ENCODE measurements at regions not wholly inside any gene's neighbourhood (a gene's known extent, or its start where the extent isn't known, plus 50 kb on each side); places are given as distances from the start of the nearest gene placed in this dataset.

GRCh38 chr14:85415015-85415712 is 114.8 kb upstream of the FLRT2 start:
- intact Hi-C loops (cut with DNase I), result no loop called here
- DNase-seq, result no peak

DNA sequence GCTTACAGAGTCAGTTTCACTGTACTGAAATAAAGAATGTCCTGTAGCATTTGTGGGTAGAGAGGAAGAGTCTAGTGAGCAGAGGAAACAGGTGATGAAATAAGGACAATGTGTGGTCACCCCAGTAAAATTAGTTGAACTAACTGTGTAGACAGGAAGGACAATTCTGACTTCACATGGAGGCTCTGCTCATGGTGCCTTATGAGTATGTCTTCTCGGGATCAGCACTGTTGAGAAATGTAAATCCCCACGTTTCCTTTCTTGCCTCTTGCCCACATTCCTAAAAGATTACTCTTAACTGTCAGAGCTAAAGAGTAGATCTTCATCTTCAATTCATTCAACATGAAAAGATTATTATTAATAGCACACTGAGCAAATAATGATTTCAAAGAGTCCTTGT is 113.2 kb upstream of the FLRT2 start:
- intact Hi-C loops (cut with DNase I), result no loop called here
- DNase-seq, result no peak

DNA sequence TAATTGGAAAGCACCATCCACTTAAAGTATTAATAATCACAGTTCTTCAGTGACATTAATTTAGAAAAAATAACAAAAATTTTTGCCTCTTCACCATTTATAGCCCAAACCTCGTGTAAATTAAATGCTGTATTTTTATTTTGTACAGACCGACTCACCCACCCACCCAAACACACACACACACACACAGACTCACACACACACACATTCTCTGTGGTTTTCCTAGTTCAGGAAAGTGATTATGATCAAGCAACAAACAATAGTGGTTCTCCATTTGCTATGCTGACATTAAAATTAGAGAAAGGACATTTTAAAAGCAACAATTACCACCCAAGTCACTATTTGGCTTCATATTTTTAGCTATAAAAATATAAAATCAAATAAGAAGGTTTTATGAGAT is 112.5 kb upstream of the FLRT2 start:
- intact Hi-C loops (cut with DNase I), result no loop called here
- DNase-seq, result no peak

DNA sequence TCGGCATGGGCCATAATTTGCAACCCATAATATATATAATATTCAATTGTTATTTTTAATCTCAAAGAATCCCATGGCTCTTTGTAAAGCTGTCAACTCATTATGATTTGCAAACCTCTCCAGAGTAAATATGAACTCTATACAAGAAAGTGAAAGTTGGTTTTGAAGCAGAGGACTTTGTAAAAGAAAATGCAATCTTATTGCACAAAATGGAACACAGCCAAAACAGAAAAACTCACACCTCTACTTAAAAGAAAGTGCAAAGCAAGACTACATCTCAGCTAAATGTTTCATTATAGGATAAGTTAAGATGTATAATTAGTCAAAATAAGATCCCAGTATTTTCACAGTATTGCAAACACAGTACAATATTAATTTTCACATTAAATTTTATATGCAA is 111.2 kb upstream of the FLRT2 start:
- intact Hi-C loops (cut with DNase I), result no loop called here
- DNase-seq, result no peak

DNA sequence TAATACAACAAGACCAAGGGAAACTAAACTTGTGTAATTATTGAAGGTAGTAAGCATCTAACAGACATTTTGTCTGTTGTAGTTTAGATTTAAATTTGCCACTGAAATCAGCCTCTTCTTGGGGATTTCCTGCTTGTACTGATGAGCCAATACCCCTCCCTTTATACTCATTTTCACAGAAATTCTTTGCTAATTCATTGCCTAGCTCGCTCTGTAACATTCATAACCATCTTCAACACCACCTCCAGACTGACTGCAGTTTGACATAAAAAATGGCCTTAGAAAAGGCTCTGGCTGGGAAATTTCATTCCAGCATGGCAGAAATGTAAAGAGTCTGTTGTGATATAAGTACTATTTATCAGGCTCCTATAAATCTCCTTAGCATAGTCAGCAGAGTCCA is 109.7 kb upstream of the FLRT2 start:
- no peak for DNase-seq
- intact Hi-C loops (cut with DNase I), result no loop called here

DNA sequence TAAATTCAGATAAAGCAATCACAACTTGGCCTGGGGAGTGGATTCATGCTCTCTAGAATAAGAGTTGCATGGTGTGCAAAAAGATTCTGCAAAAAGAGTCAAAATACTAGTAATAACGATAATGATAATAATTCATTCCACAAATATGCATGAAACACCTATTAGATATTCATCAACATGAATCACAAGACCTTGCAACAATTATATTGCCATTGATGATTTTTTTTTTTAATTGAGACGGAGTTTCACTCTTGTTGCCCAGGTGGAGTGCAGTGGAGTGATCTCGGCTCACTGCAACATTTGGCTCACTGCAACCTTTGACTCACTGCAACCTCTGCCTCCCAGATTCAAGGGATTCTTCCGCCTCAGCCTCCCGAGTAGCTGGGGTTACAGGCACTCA is 109.2 kb upstream of the FLRT2 start:
- DNase-seq, result no peak
- intact Hi-C loops (cut with DNase I), result no loop called here

DNA sequence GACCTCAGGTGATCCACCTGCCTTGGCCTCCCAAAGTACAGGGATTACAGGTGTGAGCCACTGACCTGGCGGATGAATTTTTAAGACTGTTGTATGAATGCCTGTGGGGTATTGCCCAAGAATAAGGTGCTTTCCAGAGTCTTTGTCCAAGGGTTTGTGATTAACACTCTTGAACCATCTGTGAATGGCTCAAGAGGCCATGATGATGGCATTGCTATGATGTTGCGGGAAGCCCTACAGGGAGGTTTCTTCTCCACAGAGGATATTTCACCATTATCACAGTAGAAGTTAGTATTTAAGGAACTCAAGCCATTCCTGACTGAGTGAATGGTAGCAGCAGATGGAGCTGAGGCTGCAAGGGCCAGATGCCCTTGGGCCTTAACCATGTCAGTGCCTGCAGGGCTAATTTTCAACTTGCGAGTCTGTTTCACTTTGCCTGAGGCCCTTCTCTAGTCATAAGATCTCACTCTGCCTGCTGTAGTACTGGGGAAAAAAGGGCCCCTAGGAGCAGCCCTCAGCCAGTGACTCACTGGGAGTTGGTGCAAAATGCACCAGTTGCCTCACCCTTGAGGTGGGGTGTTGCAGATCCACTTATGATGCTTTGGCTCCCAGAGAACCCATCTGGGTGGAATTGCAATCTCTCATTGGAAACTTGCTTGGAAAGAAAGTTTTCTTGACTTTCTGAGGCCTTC is 108.6 kb upstream of the FLRT2 start:
- no peak for DNase-seq
- intact Hi-C loops (cut with DNase I), result no loop called here

- no peak for DNase-seq
- intact Hi-C loops (cut with DNase I), result no loop called here
Measured at GRCh38 chr14:85423889-85424288, 106.1 kb upstream of the FLRT2 start.

DNA sequence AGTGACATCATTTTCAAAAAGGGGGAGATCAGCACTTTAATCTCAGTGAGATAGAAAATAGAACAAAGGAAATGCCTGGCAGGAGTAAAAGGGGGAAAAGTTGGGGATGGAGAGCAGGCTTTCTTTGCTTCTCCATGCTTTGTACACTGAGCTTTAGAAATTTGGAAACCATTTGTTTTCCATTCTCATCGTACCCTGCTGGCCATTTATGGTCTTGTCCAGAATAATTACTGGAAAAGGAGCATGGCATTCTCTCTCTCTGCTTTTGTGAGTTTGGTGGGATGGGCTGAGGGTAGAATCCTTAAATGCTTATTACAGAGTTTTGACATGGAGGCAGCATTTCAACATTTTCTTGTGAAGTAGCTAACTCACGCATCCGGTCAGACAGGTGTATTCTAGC is 104.4 kb upstream of the FLRT2 start:
- no peak for DNase-seq
- intact Hi-C loops (cut with DNase I), result no loop called here

- DNase-seq, result no peak
- intact Hi-C loops (cut with DNase I), result no loop called here
Measured at GRCh38 chr14:85426068-85426935, 103.6 kb upstream of the FLRT2 start.

GRCh38 chr14:85428926-85429325 is 101.0 kb upstream of the FLRT2 start:
- no peak for DNase-seq
- intact Hi-C loops (cut with DNase I), result no loop called here

DNA sequence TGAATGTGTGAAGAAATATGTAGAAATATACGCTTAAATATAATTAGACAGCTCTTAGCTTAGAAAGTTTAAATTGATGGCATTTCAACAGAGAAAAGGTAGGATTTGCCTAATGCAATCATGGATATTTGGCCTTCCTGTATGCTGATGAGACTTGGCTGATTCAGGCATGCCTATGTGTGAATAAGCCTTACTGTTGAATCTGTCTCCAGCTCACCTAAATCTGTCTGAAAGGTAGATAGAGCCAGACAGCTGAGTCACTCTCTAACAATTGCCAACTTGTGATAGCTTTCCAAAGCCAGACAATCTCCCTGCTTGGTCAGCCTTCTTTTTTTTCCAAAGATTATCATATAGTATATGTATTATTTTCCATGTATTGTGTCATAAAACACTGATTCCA is 92.8 kb upstream of the FLRT2 start:
- DNase-seq, result no peak
- intact Hi-C loops (cut with DNase I), result no loop called here

- DNase-seq, result no peak
- intact Hi-C loops (cut with DNase I), result no loop called here
Measured at GRCh38 chr14:85438001-85438400, 91.9 kb upstream of the FLRT2 start.

DNA sequence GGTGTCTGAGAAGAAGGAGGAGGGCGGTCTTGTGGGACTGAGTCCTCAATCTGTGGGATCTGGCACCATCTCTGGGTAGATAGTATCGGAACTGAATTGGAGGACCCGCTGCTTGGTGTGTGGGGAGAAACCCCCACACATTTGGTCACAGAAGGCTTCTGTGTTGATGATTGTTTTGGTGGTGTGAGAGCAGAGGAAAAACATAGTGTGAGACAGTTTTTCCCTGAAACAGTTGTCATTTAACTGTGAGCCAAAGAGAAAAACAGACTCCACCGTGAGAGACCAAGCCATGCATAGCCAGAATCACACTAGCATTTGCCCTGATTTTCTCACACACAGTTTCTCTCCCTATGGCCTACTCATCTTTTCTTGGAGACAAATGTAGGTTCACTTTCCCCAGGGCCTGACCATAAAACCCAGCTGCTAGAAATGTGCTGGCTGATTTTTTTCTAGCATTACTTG is 91.4 kb upstream of the FLRT2 start:
- intact Hi-C loops (cut with DNase I), result no loop called here
- DNase-seq, result no peak

GRCh38 chr14:85439696-85440328 is 90.1 kb upstream of the FLRT2 start:
- intact Hi-C loops (cut with DNase I), result no loop called here
- no peak for DNase-seq

DNA sequence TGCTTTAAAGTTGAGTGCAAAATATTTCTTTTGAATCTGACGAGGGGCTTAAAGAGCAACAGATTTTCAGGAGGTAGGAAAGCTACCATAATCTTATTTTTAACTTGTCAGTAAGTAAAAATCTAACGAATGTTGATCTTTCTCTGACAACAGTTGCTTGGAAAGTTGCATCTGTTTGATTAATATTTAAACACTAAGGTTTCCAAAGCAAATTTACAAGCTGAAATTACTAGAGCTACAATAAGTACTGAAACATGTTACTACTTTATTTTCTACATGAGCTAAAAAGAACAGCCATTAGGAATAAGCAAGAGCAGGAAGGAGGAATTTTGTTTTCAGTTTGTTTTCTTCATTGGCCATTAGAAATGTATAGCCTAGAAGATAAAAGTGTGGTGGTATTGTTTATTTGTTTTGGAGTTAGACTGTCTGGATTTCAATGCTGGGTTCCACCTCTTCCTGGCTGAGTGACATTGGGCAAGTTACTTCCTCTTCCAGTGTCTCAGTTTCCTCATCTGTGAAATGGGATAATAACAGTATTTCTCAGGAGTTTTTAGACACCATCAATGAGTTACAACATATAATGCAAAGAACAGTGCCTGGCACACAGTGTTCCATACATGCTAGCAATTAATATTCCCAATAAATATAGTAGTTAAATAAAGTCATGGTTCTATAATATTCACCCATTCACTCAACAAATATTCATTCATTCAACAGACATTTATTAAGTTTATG is 87.9 kb upstream of the FLRT2 start:
- DNase-seq, result no peak
- intact Hi-C loops (cut with DNase I), result no loop called here

DNA sequence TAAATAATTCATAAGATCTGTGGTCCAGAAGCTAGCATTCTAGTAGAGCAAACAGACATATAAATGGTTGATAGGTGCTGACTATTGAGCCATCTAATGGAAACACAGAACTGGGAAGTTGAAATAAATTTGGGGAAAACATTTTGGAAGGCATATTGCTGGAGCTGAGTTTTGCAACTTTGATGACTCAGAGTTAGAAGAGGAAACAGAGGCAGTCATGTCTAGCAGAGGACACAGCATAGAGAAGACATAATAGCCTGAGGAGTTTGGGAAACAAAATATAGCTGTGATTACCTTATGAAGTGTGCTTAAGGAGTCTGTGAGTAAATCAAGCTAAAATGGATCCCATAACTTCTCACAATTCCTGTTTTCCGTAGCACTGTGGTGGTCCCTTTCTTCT is 86.9 kb upstream of the FLRT2 start:
- intact Hi-C loops (cut with DNase I), result no loop called here

GRCh38 chr14:85444635-85445034 is 85.3 kb upstream of the FLRT2 start:
- intact Hi-C loops (cut with DNase I), result no loop called here
- DNase-seq, result no peak

More for the DNA sequence above, 86.9 kb upstream of the FLRT2 start:
- no peak for DNase-seq

- intact Hi-C loops (cut with DNase I), result no loop called here
- DNase-seq, result no peak
Measured at GRCh38 chr14:85445151-85445795, 84.7 kb upstream of the FLRT2 start.

DNA sequence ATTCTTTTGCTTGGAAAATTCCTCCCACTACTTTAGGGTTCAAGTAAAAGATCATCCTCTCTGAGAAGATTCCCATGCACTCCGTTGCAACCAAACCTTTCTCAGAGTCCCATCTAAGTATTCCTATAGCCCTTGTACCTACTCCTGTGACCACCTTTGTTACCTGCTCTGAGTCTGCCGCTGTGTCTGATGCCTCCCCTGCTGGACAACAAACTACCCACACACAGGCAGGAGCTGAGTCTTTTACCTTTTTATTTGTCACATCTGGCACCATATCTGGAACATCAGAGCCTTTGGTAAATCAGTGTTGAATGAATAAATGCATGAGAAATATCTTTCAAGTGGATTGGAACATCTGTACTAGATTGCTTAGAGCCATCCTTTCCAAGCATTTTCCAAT is 82.1 kb upstream of the FLRT2 start:
- intact Hi-C loops (cut with DNase I), result no loop called here
- no peak for DNase-seq

Measured in posterior cingulate gyrus (tissue), 11 donors.